ENCODE measurements at regions not wholly inside any gene's neighbourhood (a gene's known extent, or its start where the extent isn't known, plus 50 kb on each side); places are given as distances from the start of the nearest gene placed in this dataset.

- Histone ChIP-seq H3K27me3 (ENCODE audit: control insufficient read depth in 1 of 2, insufficient read depth in 2 of 2, low read length in 2 of 2) (no peaks in the 10 kb centered on the region), H3K9ac (ENCODE audit: low read depth in 1 of 2, low read length in 2 of 2) (no peak overlapping the region), H3K36me3 (ENCODE audit: control insufficient read depth in 1 of 2, insufficient read depth in 2 of 2, low read length in 2 of 2) (no peaks in the 10 kb centered on the region), H3K4me1 (ENCODE audit: control insufficient read depth in 1 of 2, insufficient read depth in 2 of 2, low read length in 2 of 2) (no peaks in the 10 kb centered on the region), H3K9me3 (ENCODE audit: control insufficient read depth in 1 of 2, low read length in 2 of 2) (no peaks in the 10 kb centered on the region), H3K4me3 (ENCODE audit: low read depth in 1 of 2, low read length in 2 of 2) (no peak overlapping the region), H3K27ac (ENCODE audit: low read depth, low read length) (no peak overlapping the region)
These were observed 600.9 kb downstream of the PLCL1 start for GRCh38 chr2:198405311-198405710.

- Histone ChIP-seq H3K27ac (ENCODE audit: low read depth, low read length) (no peak overlapping the region), H3K4me3 (ENCODE audit: low read depth in 1 of 2, low read length in 2 of 2) (no peak overlapping the region), H3K9me3 (ENCODE audit: control insufficient read depth in 1 of 2, low read length in 2 of 2) (no peaks in the 10 kb centered on the region), H3K9ac (ENCODE audit: low read depth in 1 of 2, low read length in 2 of 2) (no peak overlapping the region), H3K36me3 (ENCODE audit: control insufficient read depth in 1 of 2, insufficient read depth in 2 of 2, low read length in 2 of 2) (no peaks in the 10 kb centered on the region), H3K4me1 (ENCODE audit: control insufficient read depth in 1 of 2, insufficient read depth in 2 of 2, low read length in 2 of 2) (no peaks in the 10 kb centered on the region), H3K27me3 (ENCODE audit: control insufficient read depth in 1 of 2, insufficient read depth in 2 of 2, low read length in 2 of 2) (no peaks in the 10 kb centered on the region)
These were observed 597.3 kb downstream of the PLCL1 start for GRCh38 chr2:198401644-198402043.

GRCh38 chr2:198400999-198401398 is 596.6 kb downstream of the PLCL1 start:
- H3K27ac ChIP-seq (ENCODE audit: low read depth, low read length), result no peak overlapping the region
- no peak overlapping the region for H3K4me3 ChIP-seq (ENCODE audit: low read depth in 1 of 2, low read length in 2 of 2)
- no peak overlapping the region for H3K9ac ChIP-seq (ENCODE audit: low read depth in 1 of 2, low read length in 2 of 2)
- no peaks in the 10 kb centered on the region for H3K4me1 ChIP-seq (ENCODE audit: control insufficient read depth in 1 of 2, insufficient read depth in 2 of 2, low read length in 2 of 2)
- H3K36me3 ChIP-seq (ENCODE audit: control insufficient read depth in 1 of 2, insufficient read depth in 2 of 2, low read length in 2 of 2), result no peaks in the 10 kb centered on the region
- H3K27me3 ChIP-seq (ENCODE audit: control insufficient read depth in 1 of 2, insufficient read depth in 2 of 2, low read length in 2 of 2), result no peaks in the 10 kb centered on the region
- no peaks in the 10 kb centered on the region for H3K9me3 ChIP-seq (ENCODE audit: control insufficient read depth in 1 of 2, low read length in 2 of 2)

GRCh38 chr2:198394208-198394607 is 589.8 kb downstream of the PLCL1 start:
- H3K27ac ChIP-seq (ENCODE audit: low read depth, low read length), result no peak overlapping the region
- no peak overlapping the region for H3K4me3 ChIP-seq (ENCODE audit: low read depth in 1 of 2, low read length in 2 of 2)
- no peaks in the 10 kb centered on the region for H3K9me3 ChIP-seq (ENCODE audit: control insufficient read depth in 1 of 2, low read length in 2 of 2)
- H3K36me3 ChIP-seq (ENCODE audit: control insufficient read depth in 1 of 2, insufficient read depth in 2 of 2, low read length in 2 of 2), result no peaks in the 10 kb centered on the region
- no peaks in the 10 kb centered on the region for H3K4me1 ChIP-seq (ENCODE audit: control insufficient read depth in 1 of 2, insufficient read depth in 2 of 2, low read length in 2 of 2)
- no peaks in the 10 kb centered on the region for H3K27me3 ChIP-seq (ENCODE audit: control insufficient read depth in 1 of 2, insufficient read depth in 2 of 2, low read length in 2 of 2)
- no peak overlapping the region for H3K9ac ChIP-seq (ENCODE audit: low read depth in 1 of 2, low read length in 2 of 2)

GRCh38 chr2:198390670-198391069 is 586.3 kb downstream of the PLCL1 start:
- Histone ChIP-seq H3K4me3 (ENCODE audit: low read depth in 1 of 2, low read length in 2 of 2) (no peak overlapping the region), H3K36me3 (ENCODE audit: control insufficient read depth in 1 of 2, insufficient read depth in 2 of 2, low read length in 2 of 2) (no peaks in the 10 kb centered on the region), H3K4me1 (ENCODE audit: control insufficient read depth in 1 of 2, insufficient read depth in 2 of 2, low read length in 2 of 2) (no peaks in the 10 kb centered on the region), H3K9me3 (ENCODE audit: control insufficient read depth in 1 of 2, low read length in 2 of 2) (no peaks in the 10 kb centered on the region), H3K9ac (ENCODE audit: low read depth in 1 of 2, low read length in 2 of 2) (no peak overlapping the region), H3K27ac (ENCODE audit: low read depth, low read length) (no peak overlapping the region), H3K27me3 (ENCODE audit: control insufficient read depth in 1 of 2, insufficient read depth in 2 of 2, low read length in 2 of 2) (no peaks in the 10 kb centered on the region)

GRCh38 chr2:198387677-198388076 is 583.3 kb downstream of the PLCL1 start:
- Histone ChIP-seq H3K36me3 (ENCODE audit: control insufficient read depth in 1 of 2, insufficient read depth in 2 of 2, low read length in 2 of 2) (no peaks in the 10 kb centered on the region), H3K9ac (ENCODE audit: low read depth in 1 of 2, low read length in 2 of 2) (no peak overlapping the region)

GRCh38 chr2:198385856-198386255 is 581.5 kb downstream of the PLCL1 start:
- Histone ChIP-seq H3K9ac (ENCODE audit: low read depth in 1 of 2, low read length in 2 of 2) (no peak overlapping the region), H3K36me3 (ENCODE audit: control insufficient read depth in 1 of 2, insufficient read depth in 2 of 2, low read length in 2 of 2) (no peaks in the 10 kb centered on the region), H3K9me3 (ENCODE audit: control insufficient read depth in 1 of 2, low read length in 2 of 2) (no peaks in the 10 kb centered on the region), H3K4me1 (ENCODE audit: control insufficient read depth in 1 of 2, insufficient read depth in 2 of 2, low read length in 2 of 2) (no peaks in the 10 kb centered on the region), H3K4me3 (ENCODE audit: low read depth in 1 of 2, low read length in 2 of 2) (no peak overlapping the region), H3K27ac (ENCODE audit: low read depth, low read length) (no peak overlapping the region), H3K27me3 (ENCODE audit: control insufficient read depth in 1 of 2, insufficient read depth in 2 of 2, low read length in 2 of 2) (no peaks in the 10 kb centered on the region)

More at GRCh38 chr2:198387677-198388076, 583.3 kb downstream of the PLCL1 start:
- no peak overlapping the region for H3K4me3 ChIP-seq (ENCODE audit: low read depth in 1 of 2, low read length in 2 of 2)
- no peaks in the 10 kb centered on the region for H3K27me3 ChIP-seq (ENCODE audit: control insufficient read depth in 1 of 2, insufficient read depth in 2 of 2, low read length in 2 of 2)
- H3K4me1 ChIP-seq (ENCODE audit: control insufficient read depth in 1 of 2, insufficient read depth in 2 of 2, low read length in 2 of 2), result no peaks in the 10 kb centered on the region
- H3K9me3 ChIP-seq (ENCODE audit: control insufficient read depth in 1 of 2, low read length in 2 of 2), result no peaks in the 10 kb centered on the region
- no peak overlapping the region for H3K27ac ChIP-seq (ENCODE audit: low read depth, low read length)

GRCh38 chr2:198385326-198385725 is 580.9 kb downstream of the PLCL1 start:
- no peaks in the 10 kb centered on the region for H3K36me3 ChIP-seq (ENCODE audit: control insufficient read depth in 1 of 2, insufficient read depth in 2 of 2, low read length in 2 of 2)
- no peak overlapping the region for H3K9ac ChIP-seq (ENCODE audit: low read depth in 1 of 2, low read length in 2 of 2)
- H3K9me3 ChIP-seq (ENCODE audit: control insufficient read depth in 1 of 2, low read length in 2 of 2), result no peaks in the 10 kb centered on the region
- no peak overlapping the region for H3K4me3 ChIP-seq (ENCODE audit: low read depth in 1 of 2, low read length in 2 of 2)
- no peak overlapping the region for H3K27ac ChIP-seq (ENCODE audit: low read depth, low read length)
- H3K4me1 ChIP-seq (ENCODE audit: control insufficient read depth in 1 of 2, insufficient read depth in 2 of 2, low read length in 2 of 2), result no peaks in the 10 kb centered on the region
- H3K27me3 ChIP-seq (ENCODE audit: control insufficient read depth in 1 of 2, insufficient read depth in 2 of 2, low read length in 2 of 2), result no peaks in the 10 kb centered on the region

- H3K4me3 ChIP-seq (ENCODE audit: low read depth in 1 of 2, low read length in 2 of 2), result no peak overlapping the region
- H3K9me3 ChIP-seq (ENCODE audit: control insufficient read depth in 1 of 2, low read length in 2 of 2), result no peaks in the 10 kb centered on the region
- no peaks in the 10 kb centered on the region for H3K36me3 ChIP-seq (ENCODE audit: control insufficient read depth in 1 of 2, insufficient read depth in 2 of 2, low read length in 2 of 2)
- no peaks in the 10 kb centered on the region for H3K4me1 ChIP-seq (ENCODE audit: control insufficient read depth in 1 of 2, insufficient read depth in 2 of 2, low read length in 2 of 2)
- no peak overlapping the region for H3K27ac ChIP-seq (ENCODE audit: low read depth, low read length)
- H3K27me3 ChIP-seq (ENCODE audit: control insufficient read depth in 1 of 2, insufficient read depth in 2 of 2, low read length in 2 of 2), result no peaks in the 10 kb centered on the region
- H3K9ac ChIP-seq (ENCODE audit: low read depth in 1 of 2, low read length in 2 of 2), result no peak overlapping the region
These were observed 579.0 kb downstream of the PLCL1 start for GRCh38 chr2:198383392-198383791.

- Histone ChIP-seq H3K36me3 (ENCODE audit: control insufficient read depth in 1 of 2, insufficient read depth in 2 of 2, low read length in 2 of 2) (no peaks in the 10 kb centered on the region), H3K27me3 (ENCODE audit: control insufficient read depth in 1 of 2, insufficient read depth in 2 of 2, low read length in 2 of 2) (no peaks in the 10 kb centered on the region), H3K9me3 (ENCODE audit: control insufficient read depth in 1 of 2, low read length in 2 of 2) (no peaks in the 10 kb centered on the region), H3K4me3 (ENCODE audit: low read depth in 1 of 2, low read length in 2 of 2) (no peak overlapping the region), H3K27ac (ENCODE audit: low read depth, low read length) (no peak overlapping the region), H3K9ac (ENCODE audit: low read depth in 1 of 2, low read length in 2 of 2) (no peak overlapping the region), H3K4me1 (ENCODE audit: control insufficient read depth in 1 of 2, insufficient read depth in 2 of 2, low read length in 2 of 2) (no peaks in the 10 kb centered on the region)
These were observed 578.4 kb downstream of the PLCL1 start for GRCh38 chr2:198382811-198383210.

- Histone ChIP-seq H3K9ac (ENCODE audit: low read depth in 1 of 2, low read length in 2 of 2) (no peak overlapping the region), H3K36me3 (ENCODE audit: control insufficient read depth in 1 of 2, insufficient read depth in 2 of 2, low read length in 2 of 2) (no peaks in the 10 kb centered on the region), H3K27ac (ENCODE audit: low read depth, low read length) (no peak overlapping the region), H3K4me3 (ENCODE audit: low read depth in 1 of 2, low read length in 2 of 2) (no peak overlapping the region), H3K4me1 (ENCODE audit: control insufficient read depth in 1 of 2, insufficient read depth in 2 of 2, low read length in 2 of 2) (no peaks in the 10 kb centered on the region), H3K9me3 (ENCODE audit: control insufficient read depth in 1 of 2, low read length in 2 of 2) (no peaks in the 10 kb centered on the region), H3K27me3 (ENCODE audit: control insufficient read depth in 1 of 2, insufficient read depth in 2 of 2, low read length in 2 of 2) (no peaks in the 10 kb centered on the region)
These were observed 572.3 kb downstream of the PLCL1 start for GRCh38 chr2:198376677-198377076.

Measured in duodenal mucosa (tissue), 2 donors.